ENCODE measurements at regions not wholly inside any gene's neighbourhood (a gene's known extent, or its start where the extent isn't known, plus 50 kb on each side); places are given as distances from the start of the nearest gene placed in this dataset.

GRCh38 chr3:127394031-127394430 is 106.2 kb upstream of the PRR20G start:
- DNase-seq: no peak

GRCh38 chr3:127393131-127393820 is 105.4 kb upstream of the PRR20G start:
- DNase-seq: no peak

GRCh38 chr3:127392156-127392490 is 104.3 kb upstream of the PRR20G start:
- DNase-seq: no peak

GRCh38 chr3:127391436-127392155 is 103.8 kb upstream of the PRR20G start:
- no peak for DNase-seq

- no peak for DNase-seq
Measured at GRCh38 chr3:127390365-127391025, 102.6 kb upstream of the PRR20G start.

GRCh38 chr3:127389913-127390312 is 102.1 kb upstream of the PRR20G start:
- DNase-seq: no peak

- DNase-seq: no peak
Measured at GRCh38 chr3:127389420-127389819, 101.6 kb upstream of the PRR20G start.

- DNase-seq: no peak
Measured at GRCh38 chr3:127388427-127388826, 100.6 kb upstream of the PRR20G start.

- no peak for DNase-seq
Measured at GRCh38 chr3:127387556-127388153, 99.8 kb upstream of the PRR20G start.

- no peak for DNase-seq
Measured at GRCh38 chr3:127387119-127387518, 99.3 kb upstream of the PRR20G start.

- DNase-seq: no peak
Measured at GRCh38 chr3:127386490-127386889, 98.6 kb upstream of the PRR20G start.

GRCh38 chr3:127385540-127385870 is 97.7 kb upstream of the PRR20G start:
- no peak for DNase-seq

- DNase-seq: no peak
Measured at GRCh38 chr3:127384717-127385539, 97.1 kb upstream of the PRR20G start.

- no peak for DNase-seq
Measured at GRCh38 chr3:127383656-127384179, 95.9 kb upstream of the PRR20G start.

GRCh38 chr3:127377801-127378655 is 90.2 kb upstream of the PRR20G start:
- no peak for DNase-seq

GRCh38 chr3:127375151-127375930 is 87.5 kb upstream of the PRR20G start:
- DNase-seq: no peak

GRCh38 chr3:127374086-127375010 is 86.5 kb upstream of the PRR20G start:
- DNase-seq: no peak

GRCh38 chr3:127373441-127374085 is 85.7 kb upstream of the PRR20G start:
- DNase-seq: no peak

GRCh38 chr3:127371846-127372245 is 84.0 kb upstream of the PRR20G start:
- no peak for DNase-seq

Data from effector CD8-positive, alpha-beta T cell (primary cell).